ENCODE measurements at regions not wholly inside any gene's neighbourhood (a gene's known extent, or its start where the extent isn't known, plus 50 kb on each side); places are given as distances from the start of the nearest gene placed in this dataset.

- no peaks in the 10 kb centered on the region for H3K4me1 ChIP-seq
- TF ChIP-seq CTCF (IDR thresholded peaks at IDR 0.05) = no peak
- H3K27ac ChIP-seq = no peak overlapping the region
- H3K27me3 ChIP-seq = peaks cover 0 to 3% (median 0%) of the 10 kb centered on the region in 4 donors
- ATAC-seq (no peak), FAIRE-seq (no peak), DNase-seq (no peak)
- intact Hi-C loops (cut with DNase I) = no loop called here
- H3K9me3 ChIP-seq = no peaks in the 10 kb centered on the region
- H3K36me3 ChIP-seq = no peaks in the 10 kb centered on the region
- WGBS, 2 donors = 84 to 85% methylated on average over 3 of the region's 3 CpGs
- H3K4me3 ChIP-seq = no peak overlapping the region
Measured at GRCh38 chr5:86374611-86375010, 243.1 kb upstream of the COX7C start.

- Histone ChIP-seq H3K4me3 (no peak overlapping the region), H3K27ac (no peak overlapping the region), H3K4me1 (no peaks in the 10 kb centered on the region), H3K9me3 (no peaks in the 10 kb centered on the region), H3K36me3 (no peaks in the 10 kb centered on the region), H3K27me3 (no peaks in the 10 kb centered on the region)
- 76 to 90% methylated on average over 3 of the region's 3 CpGs for WGBS, 2 donors
- no peak for DNase-seq
- no peak for FAIRE-seq
- TF ChIP-seq CTCF (IDR thresholded peaks at IDR 0.05) = no peak
- intact Hi-C loops (cut with DNase I) = no loop called here
- no peak for ATAC-seq
Measured at GRCh38 chr5:86376214-86376613, 241.5 kb upstream of the COX7C start.

GRCh38 chr5:86403190-86403589 is 214.6 kb upstream of the COX7C start:
- Histone ChIP-seq H3K27ac (no peak overlapping the region), H3K4me3 (no peak overlapping the region), H3K4me1 (no peaks in the 10 kb centered on the region), H3K27me3 (no peaks in the 10 kb centered on the region), H3K36me3 (no peaks in the 10 kb centered on the region), H3K9me3 (no peaks in the 10 kb centered on the region)
- intact Hi-C loops (cut with DNase I) = no loop called here
- DNase-seq (no peak), FAIRE-seq (no peak), ATAC-seq (no peak)
- WGBS, 2 donors = 81 to 88% methylated on average over 2 of the region's 2 CpGs
- no peak for TF ChIP-seq CTCF (IDR thresholded peaks at IDR 0.05)

GRCh38 chr5:86404256-86404655 is 213.5 kb upstream of the COX7C start:
- Histone ChIP-seq H3K4me1 (no peaks in the 10 kb centered on the region), H3K27me3 (no peaks in the 10 kb centered on the region), H3K9me3 (no peaks in the 10 kb centered on the region), H3K36me3 (no peaks in the 10 kb centered on the region), H3K4me3 (no peak overlapping the region), H3K27ac (no peak overlapping the region)
- ATAC-seq = no peak
- DNase-seq = no peak
- TF ChIP-seq CTCF (IDR thresholded peaks at IDR 0.05) = no peak
- intact Hi-C loops (cut with DNase I) = no loop called here
- 36 to 62% methylated on average over 1 of the region's 1 CpG for WGBS, 2 donors
- no peak for FAIRE-seq

GRCh38 chr5:86407711-86408110 is 210.0 kb upstream of the COX7C start:
- Histone ChIP-seq H3K9me3 (no peaks in the 10 kb centered on the region), H3K27me3 (no peaks in the 10 kb centered on the region), H3K4me3 (no peak overlapping the region), H3K27ac (no peak overlapping the region), H3K4me1 (no peaks in the 10 kb centered on the region), H3K36me3 (no peaks in the 10 kb centered on the region)
- intact Hi-C loops (cut with DNase I) = no loop called here
- ATAC-seq = no peak
- DNase-seq = no peak
- 82 to 91% methylated on average over 2 of the region's 2 CpGs for WGBS, 2 donors
- FAIRE-seq = no peak
- no peak for TF ChIP-seq CTCF (IDR thresholded peaks at IDR 0.05)

Measured in pancreas (tissue), 10 donors.